Activated CD4-positive, alpha-beta T cell treated with anti-CD3 and anti-CD28 coated beads, Interleukin-2, amount 50 U/mL, for 4 hours (primary cell): ENCODE measurements at regions not wholly inside any gene's neighbourhood (a gene's known extent, or its start where the extent isn't known, plus 50 kb on each side); places are given as distances from the start of the nearest gene placed in this dataset.

Source experiments
- DNase-seq, 2 experiments: peaks; one replicate each; pipeline ENCODE4 v3.0.0-alpha.2; 2020

- DNase-seq: no peak
These were observed 109.0 kb downstream of the OLFM1 start for GRCh38 chr9:135196474-135196873.

- no peak for DNase-seq
These were observed 110.7 kb downstream of the OLFM1 start for GRCh38 chr9:135198144-135198543.

GRCh38 chr9:135198586-135199285 is 111.3 kb downstream of the OLFM1 start:
- no peak for DNase-seq

- DNase-seq: no peak
These were observed 112.0 kb downstream of the OLFM1 start for GRCh38 chr9:135199489-135199888.

GRCh38 chr9:135201711-135202110 is 114.2 kb downstream of the OLFM1 start:
- DNase-seq: no peak

GRCh38 chr9:135204177-135204576 is 116.7 kb downstream of the OLFM1 start:
- no peak for DNase-seq

GRCh38 chr9:135209136-135209535 is 121.7 kb downstream of the OLFM1 start:
- no peak for DNase-seq

- DNase-seq: no peak
These were observed 122.4 kb downstream of the OLFM1 start for GRCh38 chr9:135209852-135210251.

- DNase-seq: no peak
These were observed 123.4 kb downstream of the OLFM1 start for GRCh38 chr9:135210676-135211523.

GRCh38 chr9:135211524-135211890 is 124.0 kb downstream of the OLFM1 start:
- no peak for DNase-seq

GRCh38 chr9:135212961-135213360 is 125.5 kb downstream of the OLFM1 start:
- no peak for DNase-seq

- no peak for DNase-seq
These were observed 126.1 kb downstream of the OLFM1 start for GRCh38 chr9:135213566-135213965.

- no peak for DNase-seq
These were observed 126.7 kb downstream of the OLFM1 start for GRCh38 chr9:135214054-135214640.

GRCh38 chr9:135214706-135215105 is 127.2 kb downstream of the OLFM1 start:
- no peak for DNase-seq

GRCh38 chr9:135215571-135216161 is 128.2 kb downstream of the OLFM1 start:
- DNase-seq: no peak

- DNase-seq: no peak
These were observed 128.8 kb downstream of the OLFM1 start for GRCh38 chr9:135216236-135216635.

- DNase-seq: no peak
These were observed 129.4 kb downstream of the OLFM1 start for GRCh38 chr9:135216791-135217441.

GRCh38 chr9:135217836-135218235 is 130.4 kb downstream of the OLFM1 start:
- DNase-seq: no peak

- DNase-seq: no peak
These were observed 131.1 kb downstream of the OLFM1 start for GRCh38 chr9:135218331-135219225.

- no peak for DNase-seq
These were observed 132.5 kb downstream of the OLFM1 start for GRCh38 chr9:135219676-135220600.
